B cell (primary cell): ENCODE measurements at regions not wholly inside any gene's neighbourhood (a gene's known extent, or its start where the extent isn't known, plus 50 kb on each side); places are given as distances from the start of the nearest gene placed in this dataset.

ENCODE experiments used
- EZH2 ChIP-seq: IDR thresholded peaks from 2 replicates; pipeline ENCODE4 v1.6.1; 2012; ENCODE audit warnings: borderline replicate concordance, low read depth, mild to moderate bottlenecking, moderate library complexity, low read length; ENCODE audit not compliant: insufficient read depth, poor library complexity, severe bottlenecking
- TF ChIP-seq, protein P1 (sequence below): fragments of 200-600 bp; IDR thresholded peaks from one replicate; pipeline ENCODE4 v1.8.0; 2022; ENCODE audit warnings: antibody characterized with exemption, mild to moderate bottlenecking

DNA sequence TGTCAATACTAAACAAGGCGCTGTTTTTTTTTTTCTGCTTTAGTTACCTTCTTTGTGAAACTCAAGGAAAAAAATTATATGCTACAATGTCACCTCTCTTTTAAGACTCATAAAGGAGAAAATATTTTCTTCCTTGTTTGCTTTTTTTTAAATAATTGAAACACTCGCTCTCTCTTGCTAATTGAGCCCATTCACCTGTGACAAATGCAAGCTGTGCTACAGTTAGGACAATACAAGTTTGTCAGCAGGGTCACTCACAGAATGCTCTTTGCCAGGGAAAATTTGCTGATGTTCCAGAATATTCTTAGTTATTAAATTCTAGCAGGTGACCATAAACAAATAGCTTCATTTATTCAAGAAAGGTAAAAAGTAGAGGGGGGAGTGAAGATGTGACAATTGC is 375.9 kb upstream of the DPPA4 start:
- TF ChIP-seq, protein P1, sequence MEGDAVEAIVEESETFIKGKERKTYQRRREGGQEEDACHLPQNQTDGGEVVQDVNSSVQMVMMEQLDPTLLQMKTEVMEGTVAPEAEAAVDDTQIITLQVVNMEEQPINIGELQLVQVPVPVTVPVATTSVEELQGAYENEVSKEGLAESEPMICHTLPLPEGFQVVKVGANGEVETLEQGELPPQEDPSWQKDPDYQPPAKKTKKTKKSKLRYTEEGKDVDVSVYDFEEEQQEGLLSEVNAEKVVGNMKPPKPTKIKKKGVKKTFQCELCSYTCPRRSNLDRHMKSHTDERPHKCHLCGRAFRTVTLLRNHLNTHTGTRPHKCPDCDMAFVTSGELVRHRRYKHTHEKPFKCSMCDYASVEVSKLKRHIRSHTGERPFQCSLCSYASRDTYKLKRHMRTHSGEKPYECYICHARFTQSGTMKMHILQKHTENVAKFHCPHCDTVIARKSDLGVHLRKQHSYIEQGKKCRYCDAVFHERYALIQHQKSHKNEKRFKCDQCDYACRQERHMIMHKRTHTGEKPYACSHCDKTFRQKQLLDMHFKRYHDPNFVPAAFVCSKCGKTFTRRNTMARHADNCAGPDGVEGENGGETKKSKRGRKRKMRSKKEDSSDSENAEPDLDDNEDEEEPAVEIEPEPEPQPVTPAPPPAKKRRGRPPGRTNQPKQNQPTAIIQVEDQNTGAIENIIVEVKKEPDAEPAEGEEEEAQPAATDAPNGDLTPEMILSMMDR: no peak
- TF ChIP-seq EZH2: no peak
